ENCODE measurements at regions not wholly inside any gene's neighbourhood (a gene's known extent, or its start where the extent isn't known, plus 50 kb on each side); places are given as distances from the start of the nearest gene placed in this dataset.
"Not testable (repeated sequence)": the region's sequence is repeated elsewhere in the genome, so short reads cannot be mapped to it uniquely, and the experiment has no call there.

DNA sequence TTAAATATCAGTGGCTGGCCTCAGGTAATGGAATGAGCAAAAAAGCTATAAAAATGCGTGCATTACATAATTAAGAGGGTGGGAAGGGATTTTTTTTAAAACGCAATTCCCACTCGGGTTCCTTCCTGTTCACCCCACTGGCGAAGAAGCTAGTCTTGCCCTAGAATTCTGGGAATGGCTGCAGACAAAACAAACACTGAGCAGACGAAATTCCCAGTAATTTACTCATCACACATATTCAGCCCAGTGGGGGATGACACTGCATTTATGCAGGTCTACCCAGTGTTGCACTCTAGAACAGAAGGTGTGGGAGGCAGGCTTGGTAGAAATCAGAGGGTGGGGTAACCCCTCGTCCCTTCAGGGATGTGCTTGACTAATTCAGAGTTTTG lies 2695.0 kb upstream of the DEFB115 start:
- Mint-ChIP-seq H3K9me3 (ENCODE audit: unreplicated experiment) (peaks cover 31% of the 10 kb centered on the region), H3K4me1 (ENCODE audit: low read depth, unreplicated experiment) (no peaks in the 10 kb centered on the region), H3K4me3 (ENCODE audit: unreplicated experiment) (no peak overlapping the region), H3K27me3 (ENCODE audit: unreplicated experiment) (peaks cover 10% of the 10 kb centered on the region), H3K27ac (ENCODE audit: unreplicated experiment) (no peak overlapping the region), H3K36me3 (ENCODE audit: unreplicated experiment) (peaks cover 24% of the 10 kb centered on the region)
- TF ChIP-seq, protein P1, sequence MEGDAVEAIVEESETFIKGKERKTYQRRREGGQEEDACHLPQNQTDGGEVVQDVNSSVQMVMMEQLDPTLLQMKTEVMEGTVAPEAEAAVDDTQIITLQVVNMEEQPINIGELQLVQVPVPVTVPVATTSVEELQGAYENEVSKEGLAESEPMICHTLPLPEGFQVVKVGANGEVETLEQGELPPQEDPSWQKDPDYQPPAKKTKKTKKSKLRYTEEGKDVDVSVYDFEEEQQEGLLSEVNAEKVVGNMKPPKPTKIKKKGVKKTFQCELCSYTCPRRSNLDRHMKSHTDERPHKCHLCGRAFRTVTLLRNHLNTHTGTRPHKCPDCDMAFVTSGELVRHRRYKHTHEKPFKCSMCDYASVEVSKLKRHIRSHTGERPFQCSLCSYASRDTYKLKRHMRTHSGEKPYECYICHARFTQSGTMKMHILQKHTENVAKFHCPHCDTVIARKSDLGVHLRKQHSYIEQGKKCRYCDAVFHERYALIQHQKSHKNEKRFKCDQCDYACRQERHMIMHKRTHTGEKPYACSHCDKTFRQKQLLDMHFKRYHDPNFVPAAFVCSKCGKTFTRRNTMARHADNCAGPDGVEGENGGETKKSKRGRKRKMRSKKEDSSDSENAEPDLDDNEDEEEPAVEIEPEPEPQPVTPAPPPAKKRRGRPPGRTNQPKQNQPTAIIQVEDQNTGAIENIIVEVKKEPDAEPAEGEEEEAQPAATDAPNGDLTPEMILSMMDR (IDR thresholded peaks at IDR 0.05; ENCODE audit: partially characterized antibody, unreplicated experiment) = no peak
- DNase-seq = no peak

DNA sequence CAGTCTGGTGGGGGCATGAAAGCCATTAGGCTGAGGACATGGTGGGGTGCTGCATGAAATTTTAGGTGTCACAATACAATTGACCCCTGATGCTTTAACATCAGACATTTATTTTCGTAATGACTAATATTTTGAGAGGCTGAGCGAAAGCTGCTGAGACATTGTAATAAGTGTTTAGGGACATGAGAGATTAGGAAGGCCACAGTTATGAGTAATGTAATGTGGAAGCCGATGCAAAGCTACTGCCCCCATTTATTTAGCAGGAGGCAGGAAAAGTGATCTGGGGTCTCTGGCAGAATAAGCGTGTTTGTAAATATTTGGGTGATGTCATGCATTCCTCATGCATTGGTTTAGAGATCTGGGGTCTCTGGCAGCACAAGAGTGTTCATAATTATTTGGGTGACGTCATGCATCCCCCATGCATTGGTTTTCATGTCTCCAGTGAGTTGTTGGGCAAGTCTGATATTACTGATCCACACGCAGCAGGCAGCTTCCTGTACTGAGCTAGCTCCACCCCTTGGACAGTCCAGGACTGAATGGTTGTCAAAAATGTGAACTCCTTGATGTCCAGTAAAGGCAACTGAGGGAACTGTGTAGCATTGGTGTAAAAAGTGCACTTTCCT lies 2694.5 kb upstream of the DEFB115 start:
- peaks cover 29% of the 10 kb centered on the region for H3K9me3 Mint-ChIP-seq (ENCODE audit: unreplicated experiment)
- H3K27me3 Mint-ChIP-seq (ENCODE audit: unreplicated experiment) = not testable (repeated sequence)

DNA sequence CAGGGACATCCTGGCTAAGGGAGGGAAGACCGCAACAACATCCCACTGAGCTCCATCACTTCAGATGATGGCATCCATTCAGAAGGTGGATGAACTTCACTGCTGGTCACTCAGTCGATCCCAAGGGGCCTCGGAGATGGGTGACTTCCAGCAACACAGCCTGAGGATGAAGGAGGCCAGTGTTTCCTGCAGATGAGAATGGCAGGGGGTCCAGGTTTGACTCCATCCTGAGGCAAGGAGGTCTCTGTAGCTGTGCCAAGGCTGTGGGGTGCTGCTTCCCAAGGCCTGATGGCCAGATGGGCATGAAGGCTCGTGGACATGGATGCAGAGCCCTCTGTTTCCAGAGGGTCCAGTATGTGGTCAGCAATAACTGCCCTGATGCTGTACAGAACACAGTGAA lies 2693.4 kb upstream of the DEFB115 start:
- H3K4me1 Mint-ChIP-seq (ENCODE audit: low read depth, unreplicated experiment); H3K27ac Mint-ChIP-seq (ENCODE audit: unreplicated experiment); H3K27me3 Mint-ChIP-seq (ENCODE audit: unreplicated experiment); DNase-seq; H3K4me3 Mint-ChIP-seq (ENCODE audit: unreplicated experiment): not testable (repeated sequence)
- peaks cover 29% of the 10 kb centered on the region for H3K9me3 Mint-ChIP-seq (ENCODE audit: unreplicated experiment)
- peaks cover 24% of the 10 kb centered on the region for H3K36me3 Mint-ChIP-seq (ENCODE audit: unreplicated experiment)

More for the DNA sequence above, 2694.5 kb upstream of the DEFB115 start:
- not testable (repeated sequence) for H3K27ac Mint-ChIP-seq (ENCODE audit: unreplicated experiment); DNase-seq; H3K4me3 Mint-ChIP-seq (ENCODE audit: unreplicated experiment); H3K4me1 Mint-ChIP-seq (ENCODE audit: low read depth, unreplicated experiment)
- H3K36me3 Mint-ChIP-seq (ENCODE audit: unreplicated experiment) = peaks cover 24% of the 10 kb centered on the region

DNA sequence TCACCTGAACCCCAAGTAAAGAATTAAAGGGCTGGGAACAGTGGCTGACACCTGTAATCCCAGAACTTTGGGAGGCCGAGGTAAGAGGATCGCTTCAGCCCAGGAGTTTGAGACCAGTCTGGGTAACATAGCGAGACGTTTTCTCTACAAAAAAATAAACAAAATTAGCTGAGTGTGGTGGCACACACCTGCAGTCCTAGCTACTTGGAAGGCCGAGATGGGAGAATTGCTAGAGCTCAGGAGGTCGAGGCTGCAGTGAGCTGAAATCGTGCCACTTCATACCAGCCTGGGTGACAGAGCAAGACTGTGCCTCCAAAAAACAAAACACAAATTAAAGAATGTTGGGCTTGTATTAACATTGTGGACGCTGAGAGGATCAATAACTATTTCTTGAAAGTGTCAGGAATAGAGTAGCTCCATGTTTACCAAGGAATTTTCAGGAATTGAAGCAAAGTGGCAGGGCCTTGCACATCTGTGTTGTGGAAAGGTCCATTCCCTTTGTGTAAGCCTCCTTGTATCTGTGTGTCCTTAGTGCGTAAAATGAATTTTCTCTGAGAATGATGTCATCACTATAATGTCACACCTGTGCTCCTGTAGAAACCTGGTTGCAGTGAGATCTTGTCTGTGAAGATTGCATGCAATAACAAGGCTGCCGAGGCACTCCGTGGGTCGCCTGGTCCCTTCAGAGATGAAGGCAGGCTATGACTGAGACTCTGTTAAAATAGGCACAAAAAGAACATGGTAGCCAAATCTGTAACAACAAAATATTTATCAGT lies 2692.6 kb upstream of the DEFB115 start:
- H3K4me1 Mint-ChIP-seq (ENCODE audit: low read depth, unreplicated experiment); H3K27ac Mint-ChIP-seq (ENCODE audit: unreplicated experiment); DNase-seq; H3K4me3 Mint-ChIP-seq (ENCODE audit: unreplicated experiment): not testable (repeated sequence)
- Mint-ChIP-seq H3K9me3 (ENCODE audit: unreplicated experiment) (peaks cover 31% of the 10 kb centered on the region), H3K36me3 (ENCODE audit: unreplicated experiment) (peaks cover 20% of the 10 kb centered on the region), H3K27me3 (ENCODE audit: unreplicated experiment) (peaks cover 12% of the 10 kb centered on the region)

- not testable (repeated sequence) for H3K4me3 Mint-ChIP-seq (ENCODE audit: unreplicated experiment); H3K27ac Mint-ChIP-seq (ENCODE audit: unreplicated experiment); DNase-seq; H3K9me3 Mint-ChIP-seq (ENCODE audit: unreplicated experiment); H3K4me1 Mint-ChIP-seq (ENCODE audit: low read depth, unreplicated experiment); H3K27me3 Mint-ChIP-seq (ENCODE audit: unreplicated experiment)
- TF ChIP-seq, protein P1 (IDR thresholded peaks at IDR 0.05; ENCODE audit: partially characterized antibody, unreplicated experiment) = peak; percentile 17
- peaks cover 11% of the 10 kb centered on the region for H3K36me3 Mint-ChIP-seq (ENCODE audit: unreplicated experiment)
These were observed 2681.5 kb upstream of the DEFB115 start for GRCh38 chr20:28575991-28576390.

DNA sequence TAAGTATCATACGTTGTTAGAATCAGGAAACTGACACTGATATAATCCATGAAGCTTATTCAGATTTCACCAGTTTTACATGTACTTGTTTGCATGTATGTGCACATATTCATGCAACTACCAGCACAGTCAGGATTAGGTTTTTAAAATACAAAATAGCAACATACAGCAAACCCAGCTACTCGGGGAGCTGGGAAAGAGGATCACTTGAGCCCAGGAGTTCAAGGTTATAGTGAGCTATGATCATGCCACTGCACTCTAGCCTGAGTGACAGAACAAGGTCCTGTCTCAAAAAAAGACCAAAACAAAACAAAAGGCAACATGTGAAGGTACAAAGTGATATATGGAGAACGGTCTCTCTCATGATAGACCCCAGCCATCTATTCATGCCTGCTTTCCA lies 2665.8 kb upstream of the DEFB115 start:
- not testable (repeated sequence) for H3K27me3 Mint-ChIP-seq (ENCODE audit: unreplicated experiment); H3K36me3 Mint-ChIP-seq (ENCODE audit: unreplicated experiment); H3K9me3 Mint-ChIP-seq (ENCODE audit: unreplicated experiment); H3K4me3 Mint-ChIP-seq (ENCODE audit: unreplicated experiment); DNase-seq; H3K4me1 Mint-ChIP-seq (ENCODE audit: low read depth, unreplicated experiment); H3K27ac Mint-ChIP-seq (ENCODE audit: unreplicated experiment)

DNA sequence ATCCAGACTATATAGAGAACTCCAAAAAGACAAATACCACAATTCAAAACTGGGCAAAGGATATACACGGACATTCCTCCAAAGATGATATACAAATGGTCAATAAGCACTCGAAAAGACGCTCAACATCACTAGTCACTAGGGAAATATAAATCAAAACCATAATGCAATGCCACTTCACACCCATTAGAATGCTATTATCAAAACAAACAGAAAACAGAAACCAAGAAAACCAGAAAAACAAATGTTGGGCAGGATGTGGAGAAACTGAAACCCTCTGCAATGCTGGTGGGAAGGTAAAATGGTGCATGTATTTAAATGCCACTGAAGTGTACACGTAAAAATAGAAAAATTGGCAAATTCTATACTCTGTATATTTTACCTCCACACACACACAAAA lies 2664.1 kb upstream of the DEFB115 start:
- not testable (repeated sequence) for DNase-seq; H3K36me3 Mint-ChIP-seq (ENCODE audit: unreplicated experiment); H3K9me3 Mint-ChIP-seq (ENCODE audit: unreplicated experiment); H3K4me3 Mint-ChIP-seq (ENCODE audit: unreplicated experiment); H3K4me1 Mint-ChIP-seq (ENCODE audit: low read depth, unreplicated experiment); H3K27ac Mint-ChIP-seq (ENCODE audit: unreplicated experiment); H3K27me3 Mint-ChIP-seq (ENCODE audit: unreplicated experiment)

DNA sequence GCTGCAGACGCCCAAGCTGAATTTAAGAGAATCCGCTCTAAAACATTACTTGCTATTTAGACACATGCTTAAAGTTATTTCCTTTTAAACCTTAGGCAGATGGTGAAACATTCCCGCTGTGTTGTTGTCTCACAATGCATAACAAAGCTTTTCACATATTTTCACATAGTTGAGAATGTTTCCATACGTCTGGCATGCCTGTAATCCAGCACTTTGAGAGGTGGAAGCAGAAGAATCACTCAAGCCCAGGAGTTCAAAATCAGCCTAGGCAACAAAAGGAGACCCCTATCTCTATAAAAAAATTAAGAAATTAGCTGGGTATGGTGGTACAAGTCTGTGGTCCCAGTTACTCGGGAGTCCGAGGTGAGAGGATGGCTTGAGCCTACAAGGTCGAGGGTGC lies 2663.0 kb upstream of the DEFB115 start:
- H3K36me3 Mint-ChIP-seq (ENCODE audit: unreplicated experiment); H3K27ac Mint-ChIP-seq (ENCODE audit: unreplicated experiment); H3K9me3 Mint-ChIP-seq (ENCODE audit: unreplicated experiment); DNase-seq; H3K4me3 Mint-ChIP-seq (ENCODE audit: unreplicated experiment); H3K4me1 Mint-ChIP-seq (ENCODE audit: low read depth, unreplicated experiment); H3K27me3 Mint-ChIP-seq (ENCODE audit: unreplicated experiment): not testable (repeated sequence)

GRCh38 chr20:28602006-28602402 lies 2655.5 kb upstream of the DEFB115 start:
- H3K36me3 Mint-ChIP-seq (ENCODE audit: unreplicated experiment); H3K9me3 Mint-ChIP-seq (ENCODE audit: unreplicated experiment); H3K4me1 Mint-ChIP-seq (ENCODE audit: low read depth, unreplicated experiment); DNase-seq: not testable (repeated sequence)
- Mint-ChIP-seq H3K4me3 (ENCODE audit: unreplicated experiment) (peak overlapping the region; percentile 98), H3K27ac (ENCODE audit: unreplicated experiment) (peak overlapping the region; percentile 80), H3K27me3 (ENCODE audit: unreplicated experiment) (peaks cover 11% of the 10 kb centered on the region)
